Putamen (tissue), 1 donor: ENCODE measurements at regions not wholly inside any gene's neighbourhood (a gene's known extent, or its start where the extent isn't known, plus 50 kb on each side); places are given as distances from the start of the nearest gene placed in this dataset.

Source experiments
- DNase-seq: peaks from one replicate; pipeline ENCODE4 v3.0.0-alpha.2; 2016; ENCODE audit warnings: low spot score

GRCh38 chr11:28679795-28680468 is 571.7 kb downstream of the METTL15 start:
- no peak for DNase-seq

- DNase-seq, result no peak
These were observed 569.5 kb downstream of the METTL15 start for GRCh38 chr11:28677721-28678120.

GRCh38 chr11:28675183-28675582 is 567.0 kb downstream of the METTL15 start:
- DNase-seq, result no peak

- no peak for DNase-seq
These were observed 566.4 kb downstream of the METTL15 start for GRCh38 chr11:28674433-28675103.

- DNase-seq, result no peak
These were observed 565.7 kb downstream of the METTL15 start for GRCh38 chr11:28673691-28674432.

- no peak for DNase-seq
These were observed 563.1 kb downstream of the METTL15 start for GRCh38 chr11:28671274-28671673.

- DNase-seq, result no peak
These were observed 558.4 kb downstream of the METTL15 start for GRCh38 chr11:28666632-28667031.

- no peak for DNase-seq
These were observed 551.6 kb downstream of the METTL15 start for GRCh38 chr11:28659716-28660348.

- no peak for DNase-seq
These were observed 549.3 kb downstream of the METTL15 start for GRCh38 chr11:28657378-28658030.

GRCh38 chr11:28654191-28654590 is 546.0 kb downstream of the METTL15 start:
- no peak for DNase-seq

GRCh38 chr11:28649922-28650321 is 541.7 kb downstream of the METTL15 start:
- DNase-seq, result no peak

GRCh38 chr11:28636566-28636965 is 528.4 kb downstream of the METTL15 start:
- no peak for DNase-seq

GRCh38 chr11:28636033-28636432 is 527.8 kb downstream of the METTL15 start:
- DNase-seq, result no peak

- no peak for DNase-seq
These were observed 524.1 kb downstream of the METTL15 start for GRCh38 chr11:28632338-28632737.

- DNase-seq, result no peak
These were observed 523.0 kb downstream of the METTL15 start for GRCh38 chr11:28631148-28631547.

GRCh38 chr11:28629235-28629634 is 521.0 kb downstream of the METTL15 start:
- DNase-seq, result no peak

- no peak for DNase-seq
These were observed 520.2 kb downstream of the METTL15 start for GRCh38 chr11:28628412-28628811.

GRCh38 chr11:28627690-28628255 is 519.6 kb downstream of the METTL15 start:
- no peak for DNase-seq

- no peak for DNase-seq
These were observed 517.3 kb downstream of the METTL15 start for GRCh38 chr11:28625532-28625931.

GRCh38 chr11:28621753-28622152 is 513.6 kb downstream of the METTL15 start:
- no peak for DNase-seq

- no peak for DNase-seq
These were observed 511.8 kb downstream of the METTL15 start for GRCh38 chr11:28619846-28620540.
